GM06990 (cell line): ENCODE measurements at regions not wholly inside any gene's neighbourhood (a gene's known extent, or its start where the extent isn't known, plus 50 kb on each side); places are given as distances from the start of the nearest gene placed in this dataset.
A peak's percentile ranks its signal among the peaks of the same experiment; 100 is the strongest.

Experiments used
- DNase-seq: peaks from one replicate; pipeline ENCODE4 v3.0.0-alpha.2; 2011; ENCODE audit not compliant: insufficient read length; ENCODE audit errors: extremely low read depth
- H3K27me3 ChIP-seq: replicated peaks from 2 replicates; pipeline ENCODE4 v1.6.0; 2011; ENCODE audit warnings: low read length; ENCODE audit not compliant: control insufficient read depth, insufficient read depth
- H3K36me3 ChIP-seq: 2 replicates; pipeline ENCODE4 v1.5.1; 2011; ENCODE audit warnings: low read length; ENCODE audit not compliant: control insufficient read depth, insufficient read depth
- H3K4me3 ChIP-seq: replicated peaks from 2 replicates; pipeline ENCODE4 v1.5.1; 2011; ENCODE audit warnings: low read depth, mild to moderate bottlenecking, control low read depth, low read length
- CTCF ChIP-seq: IDR thresholded peaks from 2 replicates; pipeline ENCODE4 v1.5.1; 2011; ENCODE audit warnings: low read length, control low read depth, mild to moderate bottlenecking, inconsistent platforms; ENCODE audit not compliant: insufficient read depth, poor library complexity, severe bottlenecking

- Histone ChIP-seq H3K27me3 (no peaks in the 10 kb centered on the region), H3K4me3 (no peak overlapping the region), H3K36me3 (no peaks in the 10 kb centered on the region)
- peak; percentile 54 for TF ChIP-seq CTCF
- no peak for DNase-seq
These were observed 317.8 kb downstream of the CENPW start for GRCh38 chr6:126657561-126658175.

GRCh38 chr6:126660376-126660775 lies 320.5 kb downstream of the CENPW start:
- H3K4me3 ChIP-seq, result no peak overlapping the region
- H3K27me3 ChIP-seq, result no peaks in the 10 kb centered on the region
- no peaks in the 10 kb centered on the region for H3K36me3 ChIP-seq
- DNase-seq, result no peak
- no peak for TF ChIP-seq CTCF

DNA sequence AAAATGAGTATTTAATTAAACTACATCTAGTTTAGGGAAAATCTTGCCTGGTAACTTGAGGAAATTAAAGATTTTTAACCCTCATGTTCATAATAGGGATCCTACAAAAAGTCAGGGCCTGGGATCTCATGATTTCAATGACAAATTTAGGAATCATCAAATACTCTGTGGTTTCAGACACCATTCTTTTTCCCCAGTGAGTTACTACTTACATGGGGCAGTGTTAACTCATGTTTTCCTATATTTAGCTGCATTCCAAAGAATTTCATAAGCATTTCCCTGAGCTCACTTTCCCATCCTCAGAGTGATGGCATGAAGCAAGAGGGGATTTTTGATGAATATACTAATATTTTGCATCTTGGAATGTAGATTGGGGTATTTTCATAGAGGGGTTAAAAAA lies 321.7 kb downstream of the CENPW start:
- H3K36me3 ChIP-seq, result no peaks in the 10 kb centered on the region
- no peak for DNase-seq
- no peaks in the 10 kb centered on the region for H3K27me3 ChIP-seq
- no peak overlapping the region for H3K4me3 ChIP-seq
- no peak for TF ChIP-seq CTCF

DNA sequence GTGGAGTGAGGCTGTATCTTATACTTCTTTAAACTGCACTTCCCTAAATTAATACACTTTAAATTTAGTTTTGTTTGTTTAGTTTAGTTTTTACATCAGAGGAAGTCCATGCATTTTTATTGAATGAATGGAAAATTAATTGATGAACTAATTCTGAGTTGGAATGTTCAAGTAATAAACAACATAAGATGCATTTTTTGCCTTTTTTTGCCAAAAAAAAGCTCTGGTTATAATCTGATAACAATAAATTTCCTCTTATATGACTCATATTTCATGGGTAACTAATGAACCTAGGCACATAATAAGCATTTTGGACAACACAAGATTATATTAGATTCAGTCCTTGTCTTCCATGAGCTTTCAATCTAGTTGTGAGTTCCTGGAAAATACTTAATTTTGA lies 323.1 kb downstream of the CENPW start:
- no peak for DNase-seq
- H3K4me3 ChIP-seq, result no peak overlapping the region
- no peak for TF ChIP-seq CTCF
- H3K27me3 ChIP-seq, result no peaks in the 10 kb centered on the region
- no peaks in the 10 kb centered on the region for H3K36me3 ChIP-seq

DNA sequence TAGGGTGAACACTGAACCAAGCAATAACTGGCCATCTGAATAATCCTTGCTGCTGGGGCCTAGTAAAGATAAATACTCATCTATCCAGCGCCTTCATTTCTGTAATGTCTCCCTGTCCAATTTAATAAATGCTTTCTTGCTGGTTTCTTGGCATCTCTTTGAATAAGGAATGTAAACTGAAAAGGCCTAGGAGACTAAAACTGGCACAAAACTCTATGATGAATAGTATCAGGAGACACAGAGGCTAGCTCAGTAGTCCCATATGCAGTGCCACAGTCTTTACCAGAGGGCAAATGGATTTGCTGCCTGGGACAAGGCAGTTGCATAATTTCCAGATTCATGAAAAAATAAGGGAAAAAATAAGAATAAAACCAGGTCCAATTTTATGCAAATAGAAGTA lies 324.4 kb downstream of the CENPW start:
- no peak overlapping the region for H3K4me3 ChIP-seq
- no peak for DNase-seq
- H3K36me3 ChIP-seq, result no peaks in the 10 kb centered on the region
- TF ChIP-seq CTCF, result no peak
- no peaks in the 10 kb centered on the region for H3K27me3 ChIP-seq

- TF ChIP-seq CTCF, result no peak
- H3K36me3 ChIP-seq, result no peaks in the 10 kb centered on the region
- H3K4me3 ChIP-seq, result no peak overlapping the region
- no peaks in the 10 kb centered on the region for H3K27me3 ChIP-seq
- DNase-seq, result no peak
These were observed 325.6 kb downstream of the CENPW start for GRCh38 chr6:126665551-126665950.
